Mesodermal cell (in vitro differentiated cells): ENCODE measurements at regions not wholly inside any gene's neighbourhood (a gene's known extent, or its start where the extent isn't known, plus 50 kb on each side); places are given as distances from the start of the nearest gene placed in this dataset.

Experiments used
- H3K27ac ChIP-seq: 2 replicates; pipeline ENCODE4 v1.7.0; 2013; ENCODE audit warnings: mild to moderate bottlenecking, low read depth, low read length, moderate library complexity; ENCODE audit not compliant: severe bottlenecking
- H3K36me3 ChIP-seq: 2 replicates; pipeline ENCODE4 v1.7.1; 2013; ENCODE audit warnings: mild to moderate bottlenecking, low read length, moderate library complexity; ENCODE audit not compliant: control insufficient read depth, insufficient read depth
- H3K4me1 ChIP-seq: one replicate; pipeline ENCODE4 v1.7.1; 2013; ENCODE audit warnings: mild to moderate bottlenecking, low read length; ENCODE audit not compliant: insufficient read depth, control insufficient read depth, poor library complexity, severe bottlenecking
- H3K4me3 ChIP-seq: 2 replicates; pipeline ENCODE4 v1.7.0; 2013; ENCODE audit warnings: low read length, control low read depth, mild to moderate bottlenecking; ENCODE audit not compliant: insufficient read depth, poor library complexity, severe bottlenecking; ENCODE audit errors: extremely low read depth
- H3K9me3 ChIP-seq: 2 replicates; pipeline ENCODE4 v1.7.1; 2013; ENCODE audit warnings: mild to moderate bottlenecking, low read length, moderate library complexity; ENCODE audit not compliant: control insufficient read depth
- WGBS, 2 experiments: methylation state at CpG; one replicate each; pipeline ENCODE4 v1.1.5; 2013; ENCODE audit warnings: missing lambda C conversion rate in 2 of 2; ENCODE audit not compliant: insufficient coverage in 2 of 2; 5-methylcytosine and 5-hydroxymethylcytosine counted together

DNA sequence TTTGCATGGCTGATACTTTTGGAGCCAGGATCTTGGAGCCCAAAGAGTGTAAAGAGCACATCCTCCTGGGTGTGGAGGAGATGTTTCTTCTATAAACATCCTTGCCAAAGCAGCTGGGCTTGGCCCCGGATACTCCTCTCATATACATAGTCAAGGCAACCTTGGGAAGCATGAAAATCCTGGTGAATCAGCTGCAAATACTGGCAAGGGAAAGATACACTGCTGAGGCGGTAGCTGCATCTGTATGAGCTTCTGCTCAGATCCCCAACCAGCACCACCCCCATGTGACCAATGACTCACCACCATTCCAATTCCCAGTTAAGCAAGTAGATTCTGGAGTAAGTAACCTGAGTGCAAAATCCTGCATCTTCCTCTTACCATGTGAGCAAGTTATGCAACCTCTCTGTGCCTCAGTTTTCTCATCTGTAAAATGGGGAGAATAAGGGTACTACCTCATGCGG, 567.4 kb downstream of the MED13L start:
- peaks cover 3% of the 10 kb centered on the region for H3K9me3 ChIP-seq
- no peaks in the 10 kb centered on the region for H3K4me1 ChIP-seq
- no peak overlapping the region for H3K27ac ChIP-seq
- no peaks in the 10 kb centered on the region for H3K36me3 ChIP-seq
- 100% methylated on average over 1 of the region's 3 CpGs; no CpG with 5 or more reads in 1 of the 2 experiments for WGBS, 2 experiments
- no peak overlapping the region for H3K4me3 ChIP-seq

GRCh38 chr12:115709540-115710011, 567.9 kb downstream of the MED13L start:
- peaks cover 3% of the 10 kb centered on the region for H3K9me3 ChIP-seq
- no peaks in the 10 kb centered on the region for H3K36me3 ChIP-seq
- 83 to 85% methylated on average over 4 of the region's 10 CpGs for WGBS, 2 experiments
- no peak overlapping the region for H3K4me3 ChIP-seq
- H3K27ac ChIP-seq, result no peak overlapping the region
- H3K4me1 ChIP-seq, result no peaks in the 10 kb centered on the region

DNA sequence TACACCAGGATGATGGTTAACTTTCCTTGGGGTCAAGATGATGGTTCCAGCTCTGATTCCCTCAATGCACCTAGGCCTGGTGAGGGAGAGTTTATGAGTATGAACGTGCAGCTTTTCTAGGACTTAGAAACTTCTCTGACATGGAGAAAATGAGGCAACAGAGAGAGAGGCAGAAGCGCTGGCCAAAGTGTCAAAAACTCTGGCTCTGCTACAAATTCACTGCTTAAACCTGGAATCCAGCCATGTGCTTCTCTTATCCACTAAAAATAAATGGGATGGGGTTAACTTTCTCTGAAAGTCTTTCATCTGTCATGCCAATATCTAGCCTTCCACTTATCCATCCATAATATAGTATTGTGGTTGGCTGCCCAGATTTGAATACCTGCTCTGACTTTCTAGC, 568.7 kb downstream of the MED13L start:
- Histone ChIP-seq H3K4me1 (no peaks in the 10 kb centered on the region), H3K4me3 (no peak overlapping the region), H3K9me3 (peaks cover 3% of the 10 kb centered on the region), H3K36me3 (no peaks in the 10 kb centered on the region), H3K27ac (no peak overlapping the region)
- WGBS, 2 experiments, result 89% methylated on average over 1 of the region's 2 CpGs; no CpG with 5 or more reads in 1 of the 2 experiments

DNA sequence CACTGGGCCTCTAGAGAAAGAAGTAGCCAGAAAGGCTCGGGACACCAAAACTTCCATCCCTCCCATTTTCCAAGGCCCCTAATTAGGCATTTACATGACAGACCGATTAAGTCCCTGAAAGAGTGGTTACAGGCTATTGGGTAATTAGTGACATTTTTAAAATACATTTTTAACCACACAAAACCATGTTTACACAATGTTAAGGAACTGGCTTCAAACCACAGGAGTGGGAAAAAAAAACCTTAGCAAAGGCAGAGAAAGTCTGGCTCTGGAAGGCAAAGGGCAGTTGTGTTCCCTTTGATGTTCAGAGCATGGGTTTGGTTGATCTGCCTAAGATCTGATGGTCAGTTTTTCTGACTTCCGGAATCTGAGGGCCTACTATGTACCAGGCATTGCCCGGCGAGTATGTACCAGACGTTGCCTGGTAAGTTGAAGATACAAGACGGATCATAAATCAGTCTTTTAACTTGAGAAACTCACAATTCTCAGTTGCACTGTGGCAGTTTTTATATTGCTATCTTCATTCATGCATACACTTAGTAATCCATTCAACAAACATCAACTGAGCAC, 576.5 kb downstream of the MED13L start:
- Histone ChIP-seq H3K4me3 (no peak overlapping the region), H3K4me1 (no peaks in the 10 kb centered on the region), H3K36me3 (no peaks in the 10 kb centered on the region), H3K27ac (no peak overlapping the region), H3K9me3 (peaks cover 3% of the 10 kb centered on the region)
- 75 to 78% methylated on average over 4 to 5 of the region's 7 CpGs for WGBS, 2 experiments

GRCh38 chr12:115700081-115700480, 577.4 kb downstream of the MED13L start:
- Histone ChIP-seq H3K4me1 (no peaks in the 10 kb centered on the region), H3K4me3 (no peak overlapping the region), H3K36me3 (no peaks in the 10 kb centered on the region), H3K9me3 (no peaks in the 10 kb centered on the region), H3K27ac (no peak overlapping the region)
- WGBS, 2 experiments, result 91 to 100% methylated on average over 2 of the region's 2 CpGs

GRCh38 chr12:115698257-115698656, 579.2 kb downstream of the MED13L start:
- Histone ChIP-seq H3K4me3 (no peak overlapping the region), H3K36me3 (no peaks in the 10 kb centered on the region), H3K9me3 (no peaks in the 10 kb centered on the region), H3K4me1 (no peaks in the 10 kb centered on the region), H3K27ac (no peak overlapping the region)
- WGBS, 2 experiments, result 92 to 93% methylated on average over 2 to 3 of the region's 3 CpGs

DNA sequence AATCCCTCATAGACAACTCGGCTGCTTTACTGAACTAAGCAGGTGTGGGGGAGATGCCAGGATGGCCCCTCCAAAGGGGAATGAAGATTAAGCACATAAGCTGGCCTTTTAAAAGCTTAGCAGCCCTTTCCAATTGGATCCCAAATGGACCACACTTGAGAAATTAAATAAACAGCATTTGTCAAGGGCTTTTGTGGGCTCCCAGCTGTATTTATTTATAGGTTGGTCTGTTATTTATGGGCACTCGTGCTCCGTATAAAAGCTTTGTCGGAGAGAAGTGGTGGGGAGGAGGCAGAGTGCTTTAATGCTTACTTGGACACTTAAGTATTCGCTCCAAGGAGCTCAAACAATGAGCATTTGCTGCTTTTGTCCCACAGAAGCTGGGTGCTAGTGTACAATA, 580.2 kb downstream of the MED13L start:
- H3K4me3 ChIP-seq, result no peak overlapping the region
- H3K4me1 ChIP-seq, result no peaks in the 10 kb centered on the region
- no peaks in the 10 kb centered on the region for H3K9me3 ChIP-seq
- 85 to 100% methylated on average over 4 to 5 of the region's 5 CpGs for WGBS, 2 experiments
- no peaks in the 10 kb centered on the region for H3K36me3 ChIP-seq
- no peak overlapping the region for H3K27ac ChIP-seq

DNA sequence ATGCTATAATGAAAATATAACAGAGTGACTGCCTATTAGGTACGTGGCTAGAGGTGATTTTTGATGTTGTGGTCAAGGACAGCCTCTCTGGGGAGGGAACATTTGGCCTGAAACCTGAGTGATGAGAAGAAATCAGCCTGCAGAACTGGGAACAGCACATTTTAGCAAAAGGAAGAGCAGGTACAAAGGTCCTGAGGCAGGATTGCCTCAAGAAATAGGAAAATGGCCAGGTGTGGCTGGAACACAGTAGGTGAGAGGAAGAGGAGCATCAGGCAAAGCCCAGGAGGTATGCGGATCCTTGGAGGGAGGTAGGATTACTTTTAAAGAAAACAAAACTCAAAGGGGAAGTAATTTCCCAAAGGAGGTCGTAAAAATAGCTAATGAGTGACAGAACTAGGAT, 582.9 kb downstream of the MED13L start:
- WGBS, 2 experiments, result 67 to 88% methylated on average over 1 to 2 of the region's 3 CpGs
- Histone ChIP-seq H3K27ac (no peak overlapping the region), H3K36me3 (no peaks in the 10 kb centered on the region), H3K4me3 (no peak overlapping the region), H3K9me3 (no peaks in the 10 kb centered on the region), H3K4me1 (no peaks in the 10 kb centered on the region)

- Histone ChIP-seq H3K9me3 (no peaks in the 10 kb centered on the region), H3K4me1 (no peaks in the 10 kb centered on the region), H3K27ac (no peak overlapping the region), H3K4me3 (no peak overlapping the region), H3K36me3 (no peaks in the 10 kb centered on the region)
Measured at GRCh38 chr12:115693970-115694369, 583.5 kb downstream of the MED13L start.

GRCh38 chr12:115691123-115691522, 586.4 kb downstream of the MED13L start:
- no peaks in the 10 kb centered on the region for H3K4me1 ChIP-seq
- no peak overlapping the region for H3K27ac ChIP-seq
- no peaks in the 10 kb centered on the region for H3K9me3 ChIP-seq
- WGBS, 2 experiments, result 86% methylated on average over 2 of the region's 2 CpGs; no CpG with 5 or more reads in 1 of the 2 experiments
- no peaks in the 10 kb centered on the region for H3K36me3 ChIP-seq
- no peak overlapping the region for H3K4me3 ChIP-seq

DNA sequence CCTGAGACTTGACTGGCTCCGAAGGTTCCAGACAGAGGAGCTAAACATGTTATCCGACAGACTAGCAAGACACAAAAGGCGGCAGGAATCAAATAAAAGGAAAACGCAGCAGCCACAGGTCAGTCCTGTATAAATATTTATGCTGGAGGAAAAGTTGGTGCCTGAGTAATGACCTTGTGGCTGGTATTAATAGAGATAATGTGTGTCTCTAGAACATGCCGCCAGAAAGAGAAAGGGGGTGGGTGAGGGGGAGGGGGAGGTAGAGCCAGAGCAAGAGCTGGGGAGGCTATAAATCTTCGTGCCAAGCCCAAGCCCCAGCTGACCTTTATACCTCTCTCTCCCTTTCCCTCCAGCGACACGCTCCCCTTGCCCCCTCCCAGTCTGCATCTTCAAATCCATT, 590.4 kb downstream of the MED13L start:
- Histone ChIP-seq H3K27ac (no peak overlapping the region), H3K36me3 (no peaks in the 10 kb centered on the region), H3K4me3 (no peak overlapping the region), H3K9me3 (no peaks in the 10 kb centered on the region), H3K4me1 (no peaks in the 10 kb centered on the region)
- WGBS, 2 experiments, result 85 to 87% methylated on average over 4 of the region's 8 CpGs
